Adipocyte (in vitro differentiated cells): ENCODE measurements at regions not wholly inside any gene's neighbourhood (a gene's known extent, or its start where the extent isn't known, plus 50 kb on each side); places are given as distances from the start of the nearest gene placed in this dataset.
A peak's percentile ranks its signal among the peaks of the same experiment; 100 is the strongest.

Experiments used
- DNase-seq: peaks from one replicate; pipeline ENCODE4 v3.0.0-alpha.2; 2015; ENCODE audit warnings: low read depth
- H3K27me3 ChIP-seq: replicated peaks from 2 replicates; pipeline ENCODE4 v1.7.0; 2013; ENCODE audit warnings: mild to moderate bottlenecking, low read length, moderate library complexity; ENCODE audit not compliant: control insufficient read depth, insufficient read depth
- H3K36me3 ChIP-seq: 2 replicates; pipeline ENCODE4 v1.7.0; 2013; ENCODE audit warnings: low read length, mild to moderate bottlenecking, moderate library complexity; ENCODE audit not compliant: control insufficient read depth, insufficient read depth, severe bottlenecking
- H3K4me1 ChIP-seq: 2 replicates; pipeline ENCODE4 v1.7.0; 2013; ENCODE audit warnings: mild to moderate bottlenecking, low read length, moderate library complexity; ENCODE audit not compliant: control insufficient read depth, insufficient read depth
- H3K4me3 ChIP-seq: 2 replicates; pipeline ENCODE4 v1.7.0; 2013; ENCODE audit warnings: mild to moderate bottlenecking, low read length, moderate library complexity
- H3K9ac ChIP-seq: 2 replicates; pipeline ENCODE4 v1.7.0; 2013; ENCODE audit warnings: mild to moderate bottlenecking, low read length, moderate library complexity
- H3K9me3 ChIP-seq: 2 replicates; pipeline ENCODE4 v1.7.0; 2013; ENCODE audit warnings: mild to moderate bottlenecking, low read length, moderate library complexity; ENCODE audit not compliant: control insufficient read depth

DNA sequence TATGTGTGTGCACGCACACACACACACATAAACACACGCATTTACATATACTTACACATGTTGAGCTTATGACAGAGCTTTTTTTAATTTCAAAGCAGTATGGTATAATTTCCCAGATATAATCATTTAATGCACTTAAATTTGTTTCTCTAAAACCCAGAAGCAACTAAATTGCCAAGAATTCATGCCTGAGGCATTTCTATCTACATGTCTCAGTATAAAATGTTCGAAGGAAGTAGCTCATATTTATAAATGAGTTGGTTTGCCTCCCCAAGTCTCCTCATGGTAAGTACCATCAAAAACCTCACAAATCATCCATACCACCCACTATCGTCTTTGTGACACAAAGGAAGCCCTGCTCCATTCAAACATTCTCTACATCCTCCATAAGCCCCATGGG is 130.6 kb downstream of the RPL22L1 start:
- H3K36me3 ChIP-seq, result no peaks in the 10 kb centered on the region
- peaks cover 62% of the 10 kb centered on the region for H3K4me1 ChIP-seq
- H3K27me3 ChIP-seq, result no peaks in the 10 kb centered on the region
- no peak overlapping the region for H3K4me3 ChIP-seq
- no peak overlapping the region for H3K9ac ChIP-seq
- no peaks in the 10 kb centered on the region for H3K9me3 ChIP-seq
- DNase-seq, result peak; percentile 67

DNA sequence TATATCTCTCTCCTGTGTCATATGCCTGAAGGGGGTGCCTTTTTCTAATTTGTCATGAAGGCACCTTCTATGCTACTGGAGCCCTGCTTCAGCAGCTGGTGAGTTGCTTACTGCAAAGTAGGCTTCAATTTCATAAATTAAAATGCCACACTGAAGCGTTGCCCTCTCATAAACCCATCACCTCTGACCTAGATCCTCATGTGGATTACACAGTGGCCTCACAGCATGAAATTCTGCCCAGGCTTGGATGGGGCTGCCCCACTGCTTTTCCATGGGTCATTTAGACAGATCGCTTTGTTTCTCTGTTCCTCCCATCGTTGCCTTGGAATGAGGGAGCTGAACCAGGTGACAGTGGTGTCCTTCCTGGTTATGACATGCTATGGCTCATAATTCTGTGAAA is 131.2 kb downstream of the RPL22L1 start:
- H3K4me3 ChIP-seq, result peak overlapping the region; percentile 20
- H3K9ac ChIP-seq, result no peak overlapping the region
- H3K36me3 ChIP-seq, result no peaks in the 10 kb centered on the region
- peaks cover 67% of the 10 kb centered on the region for H3K4me1 ChIP-seq
- no peaks in the 10 kb centered on the region for H3K27me3 ChIP-seq
- H3K9me3 ChIP-seq, result no peaks in the 10 kb centered on the region
- no peak for DNase-seq

DNA sequence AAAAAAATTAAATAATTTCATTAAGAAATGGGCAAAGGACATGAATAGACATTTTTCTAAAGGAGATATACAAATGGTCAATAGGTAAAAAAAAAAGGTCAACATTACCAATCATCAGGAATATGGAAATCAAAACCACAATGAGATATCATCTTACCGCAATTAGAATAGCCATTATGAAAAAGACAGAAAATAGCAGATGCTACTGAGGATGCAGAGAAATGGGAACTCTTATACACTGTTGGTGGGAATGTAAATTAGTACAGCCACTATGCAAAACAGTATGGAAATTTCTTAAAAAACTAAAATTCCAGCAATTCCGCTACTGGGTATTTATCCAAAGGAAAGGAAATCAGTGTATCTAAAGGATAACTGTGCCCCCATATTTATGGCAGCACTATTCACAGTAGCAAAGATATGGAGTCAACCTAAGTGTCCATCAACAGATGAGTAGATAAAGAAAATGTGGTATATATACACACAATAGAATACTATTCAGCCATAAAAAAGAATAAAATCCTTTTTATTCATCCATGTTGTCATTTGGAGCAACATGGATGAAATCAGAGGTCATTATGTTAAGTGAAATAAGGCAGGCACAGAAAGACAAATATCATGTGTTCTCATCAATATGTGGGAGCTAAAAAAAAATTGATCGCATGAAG is 132.4 kb downstream of the RPL22L1 start:
- no peak overlapping the region for H3K9ac ChIP-seq
- peaks cover 78% of the 10 kb centered on the region for H3K4me1 ChIP-seq
- no peak overlapping the region for H3K4me3 ChIP-seq
- no peaks in the 10 kb centered on the region for H3K27me3 ChIP-seq
- DNase-seq, result no peak
- no peaks in the 10 kb centered on the region for H3K9me3 ChIP-seq
- H3K36me3 ChIP-seq, result no peaks in the 10 kb centered on the region

DNA sequence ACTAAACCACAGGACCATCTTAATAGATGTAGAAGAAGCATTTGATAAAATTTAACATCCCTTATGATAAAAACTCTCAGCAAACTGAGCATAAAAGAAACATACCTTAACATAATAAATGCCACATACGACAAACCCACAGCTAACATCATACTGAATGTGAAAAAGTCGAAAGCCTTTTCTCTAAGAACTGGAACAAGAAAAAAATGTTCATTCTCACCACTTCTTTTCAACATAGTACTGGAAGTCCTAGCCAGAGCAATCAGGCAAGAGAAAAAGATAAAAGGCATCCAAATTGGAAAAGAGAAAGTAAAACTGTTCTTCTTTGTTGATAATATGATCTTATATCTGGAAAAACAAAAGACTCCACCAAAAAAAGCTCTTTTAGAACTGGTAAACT is 134.2 kb downstream of the RPL22L1 start:
- no peaks in the 10 kb centered on the region for H3K9me3 ChIP-seq
- H3K9ac ChIP-seq, result peak overlapping the region; percentile 81
- H3K27me3 ChIP-seq, result no peaks in the 10 kb centered on the region
- peak overlapping the region; percentile 79 for H3K4me3 ChIP-seq
- DNase-seq, result no peak
- peaks cover 83% of the 10 kb centered on the region for H3K4me1 ChIP-seq
- H3K36me3 ChIP-seq, result no peaks in the 10 kb centered on the region

DNA sequence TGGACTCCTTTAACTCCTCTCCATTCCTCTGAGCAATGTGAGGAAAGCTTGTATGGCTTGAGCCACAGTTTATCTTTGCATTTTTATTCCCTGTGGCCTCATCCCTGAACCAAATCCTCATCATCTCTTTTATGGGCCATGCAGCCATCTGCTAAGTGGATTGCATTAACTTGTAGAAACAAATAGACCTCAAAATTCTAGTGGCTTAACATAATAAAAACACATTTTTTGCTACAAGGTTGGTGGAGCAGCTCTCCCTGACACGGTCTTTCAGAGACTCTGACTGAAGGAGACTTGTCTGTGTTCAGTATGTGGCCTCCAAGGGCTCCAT is 135.3 kb downstream of the RPL22L1 start:
- Histone ChIP-seq H3K9ac (peak overlapping the region; percentile 81), H3K4me3 (peak overlapping the region; percentile 79), H3K27me3 (no peaks in the 10 kb centered on the region), H3K9me3 (no peaks in the 10 kb centered on the region), H3K36me3 (no peaks in the 10 kb centered on the region), H3K4me1 (peaks cover 83% of the 10 kb centered on the region)
- no peak for DNase-seq

DNA sequence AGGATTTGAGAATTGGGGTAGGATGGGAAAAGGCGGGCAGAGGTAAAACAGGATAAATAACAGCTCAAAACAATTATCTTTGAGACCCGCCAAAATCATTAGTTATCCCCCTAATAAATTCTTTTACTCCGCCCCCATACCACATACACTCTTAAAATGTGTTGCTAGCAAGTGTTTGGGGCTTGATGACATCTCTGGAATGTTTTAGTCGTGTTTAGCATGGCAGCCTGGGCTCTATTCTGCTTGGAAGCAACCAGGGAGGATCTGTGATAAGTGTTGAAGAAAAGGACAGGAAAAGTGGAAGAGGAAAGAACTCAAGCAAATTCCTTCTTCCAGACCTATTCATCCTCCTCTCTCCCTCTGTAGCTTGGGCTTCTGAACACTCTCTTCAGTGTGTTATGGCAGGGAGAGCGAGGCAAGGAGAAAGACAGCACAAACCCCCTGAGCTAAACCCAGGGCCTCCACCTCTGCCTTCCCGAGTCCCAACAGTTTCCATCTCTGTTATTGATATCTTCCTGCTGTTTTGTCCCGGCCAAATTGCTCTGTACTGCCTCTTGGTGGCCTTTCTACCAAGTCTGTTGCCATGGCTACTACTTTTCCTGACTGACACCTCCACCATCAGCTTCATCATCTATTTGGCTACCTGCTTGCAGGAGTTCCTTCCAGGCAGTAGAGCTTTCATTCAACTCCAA is 135.8 kb downstream of the RPL22L1 start:
- no peak for DNase-seq
- Histone ChIP-seq H3K4me1 (peaks cover 78% of the 10 kb centered on the region), H3K9ac (peak overlapping the region; percentile 81), H3K27me3 (no peaks in the 10 kb centered on the region), H3K36me3 (no peaks in the 10 kb centered on the region), H3K9me3 (no peaks in the 10 kb centered on the region), H3K4me3 (peak overlapping the region; percentile 79)

DNA sequence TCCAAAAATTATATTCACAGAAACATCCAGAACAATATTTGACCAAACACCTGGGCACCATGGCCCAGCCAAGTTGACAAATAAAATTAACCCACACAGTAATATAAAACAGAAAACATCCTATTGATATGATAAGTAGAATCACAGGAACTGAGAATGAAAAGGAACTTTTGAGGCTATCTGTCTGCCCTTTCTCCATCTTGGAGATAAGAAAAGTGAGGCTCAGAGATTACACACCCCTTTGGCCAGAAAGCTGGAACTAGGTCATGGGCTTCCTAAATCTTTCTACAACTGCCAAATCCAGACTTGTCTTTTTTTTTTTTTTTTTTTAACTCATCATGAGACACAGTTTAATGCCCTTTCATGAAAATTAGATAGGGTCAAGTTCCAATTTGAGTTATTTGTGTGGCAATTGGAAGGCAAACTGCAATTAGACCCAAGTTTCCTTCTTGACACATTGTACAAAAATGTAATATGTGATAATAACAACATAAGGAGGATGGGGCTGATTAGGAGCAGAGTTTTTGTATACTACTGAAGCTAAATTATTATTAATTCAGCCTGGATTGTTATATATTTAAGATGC is 137.2 kb downstream of the RPL22L1 start:
- H3K9ac ChIP-seq, result peak overlapping the region; percentile 81
- no peaks in the 10 kb centered on the region for H3K27me3 ChIP-seq
- H3K36me3 ChIP-seq, result no peaks in the 10 kb centered on the region
- H3K9me3 ChIP-seq, result no peaks in the 10 kb centered on the region
- no peak for DNase-seq
- peak overlapping the region; percentile 42 for H3K4me3 ChIP-seq
- H3K4me1 ChIP-seq, result peaks cover 79% of the 10 kb centered on the region

DNA sequence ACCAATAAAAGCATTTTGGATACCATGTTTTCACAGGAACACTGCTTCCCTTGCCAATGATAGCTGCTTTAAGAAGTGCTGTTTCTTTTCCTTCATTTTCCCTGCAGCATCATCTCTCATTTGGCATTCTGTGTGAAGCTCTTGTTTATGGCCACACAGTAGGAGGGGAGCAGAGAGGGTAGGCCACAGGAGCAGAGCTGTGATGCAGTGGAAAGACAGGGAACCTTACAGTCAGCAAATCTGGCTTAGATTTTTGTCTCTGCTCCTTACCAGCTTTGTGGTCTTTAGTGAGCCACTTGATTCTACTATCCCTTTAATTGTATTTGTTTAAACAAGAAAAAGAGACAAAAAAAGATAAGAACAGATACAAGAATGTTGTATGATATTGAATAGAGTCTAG is 138.7 kb downstream of the RPL22L1 start:
- H3K27me3 ChIP-seq, result no peaks in the 10 kb centered on the region
- H3K9me3 ChIP-seq, result no peaks in the 10 kb centered on the region
- H3K4me1 ChIP-seq, result peaks cover 90% of the 10 kb centered on the region
- H3K4me3 ChIP-seq, result no peak overlapping the region
- H3K36me3 ChIP-seq, result no peaks in the 10 kb centered on the region
- no peak for DNase-seq
- H3K9ac ChIP-seq, result peak overlapping the region; percentile 8

DNA sequence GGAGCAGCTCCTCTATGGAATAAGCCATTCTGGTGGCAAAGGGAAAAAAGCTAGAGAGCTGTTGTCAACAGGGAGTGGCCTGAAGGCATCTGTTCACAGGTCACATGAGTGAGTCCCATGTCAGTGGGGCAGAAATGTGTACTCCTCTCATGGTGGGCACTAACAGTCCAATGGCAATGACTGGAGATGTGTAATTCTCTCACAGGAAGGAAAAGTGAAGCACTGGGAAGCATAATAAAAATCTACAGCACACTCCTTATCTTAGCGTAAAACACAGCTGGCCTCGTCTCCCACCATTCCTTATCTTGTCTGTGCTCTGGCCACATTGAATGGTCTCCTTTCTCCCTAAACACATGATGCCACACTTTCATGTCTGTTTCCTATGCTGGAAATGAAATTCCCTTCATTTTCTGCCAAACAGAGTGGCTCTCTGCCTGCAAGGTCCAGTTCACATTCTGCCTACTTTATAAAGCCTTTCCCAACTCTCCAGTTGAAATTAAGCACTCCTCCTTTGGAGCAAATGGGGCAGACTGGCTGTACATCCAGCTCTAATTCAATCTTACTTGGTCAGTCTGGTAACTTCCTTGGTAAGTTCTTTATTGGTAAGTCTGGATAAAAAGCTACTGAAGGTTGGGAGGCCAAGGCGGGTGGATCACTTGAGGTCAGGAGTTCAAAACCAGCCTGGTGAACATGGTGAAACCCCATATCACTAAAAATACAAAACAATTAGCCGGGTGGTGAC is 139.8 kb downstream of the RPL22L1 start:
- H3K27me3 ChIP-seq, result no peaks in the 10 kb centered on the region
- peak overlapping the region; percentile 13 for H3K4me3 ChIP-seq
- no peak for DNase-seq
- no peaks in the 10 kb centered on the region for H3K36me3 ChIP-seq
- H3K9ac ChIP-seq, result peak overlapping the region; percentile 35
- H3K4me1 ChIP-seq, result peaks cover 91% of the 10 kb centered on the region
- no peaks in the 10 kb centered on the region for H3K9me3 ChIP-seq

DNA sequence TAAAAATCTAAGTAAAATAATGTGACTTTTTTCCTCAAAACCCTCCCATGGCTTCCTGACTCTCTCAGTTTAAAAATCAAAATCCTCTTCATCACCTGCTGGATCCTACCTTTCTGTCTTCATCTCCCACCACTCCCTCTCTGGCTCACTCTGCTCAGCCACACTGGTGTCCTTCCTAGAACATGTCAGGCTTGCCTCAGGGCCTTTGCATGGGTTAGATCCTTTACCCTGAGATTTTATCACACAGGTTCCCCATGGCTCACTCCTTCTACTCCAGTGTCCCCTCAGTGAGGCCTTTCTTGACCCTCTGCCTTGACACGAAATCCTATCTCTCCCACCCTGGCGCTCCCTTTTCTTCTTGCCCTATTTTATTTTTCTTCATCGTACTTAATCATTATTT is 141.8 kb downstream of the RPL22L1 start:
- H3K4me1 ChIP-seq, result peaks cover 89% of the 10 kb centered on the region

DNA sequence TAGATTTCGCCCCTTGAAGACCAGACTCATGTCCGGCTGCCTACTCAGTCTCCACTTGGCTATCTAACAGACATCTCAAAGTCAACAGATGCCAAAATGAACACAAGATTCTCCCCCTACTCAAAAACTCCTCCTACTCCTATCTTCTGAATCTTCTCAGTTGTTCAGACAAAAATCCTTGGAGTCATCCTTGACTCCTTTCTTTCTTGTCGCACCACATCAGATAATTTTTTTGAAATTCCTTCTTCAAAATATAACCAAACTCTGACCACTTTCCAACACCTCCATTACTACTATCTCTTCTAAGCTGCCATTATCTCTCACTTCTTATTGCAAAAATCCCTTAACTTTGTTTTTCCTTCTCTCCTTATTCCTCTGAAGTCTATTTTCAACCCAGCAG is 141.9 kb upstream of the SLC7A14 start:
- peak overlapping the region; percentile 67 for H3K9ac ChIP-seq
- H3K9me3 ChIP-seq, result no peaks in the 10 kb centered on the region
- DNase-seq, result no peak
- peaks cover 86% of the 10 kb centered on the region for H3K4me1 ChIP-seq
- H3K36me3 ChIP-seq, result no peaks in the 10 kb centered on the region
- no peaks in the 10 kb centered on the region for H3K27me3 ChIP-seq
- peak overlapping the region; percentile 68 for H3K4me3 ChIP-seq

More for the DNA sequence above, 141.8 kb downstream of the RPL22L1 start:
- no peak for DNase-seq
- peak overlapping the region; percentile 27 for H3K9ac ChIP-seq
- no peak overlapping the region for H3K4me3 ChIP-seq
- no peaks in the 10 kb centered on the region for H3K36me3 ChIP-seq
- no peaks in the 10 kb centered on the region for H3K27me3 ChIP-seq
- no peaks in the 10 kb centered on the region for H3K9me3 ChIP-seq
